ENCODE measurements at regions not wholly inside any gene's neighbourhood (a gene's known extent, or its start where the extent isn't known, plus 50 kb on each side); places are given as distances from the start of the nearest gene placed in this dataset.

GRCh38 chr2:215850380-215850779, 163.0 kb downstream of the MREG start:
- Histone ChIP-seq H3K4me3 (no peak overlapping the region), H3K27me3 (replicated peaks in 1 of 2; ENCODE audit: control insufficient read depth in 2 of 2, insufficient read depth in 2 of 2, low read length in 1 of 2) (no peaks in the 10 kb centered on the region), H3K27ac (ENCODE audit: control insufficient read depth, insufficient read depth) (no peak overlapping the region), H3K36me3 (ENCODE audit: control insufficient read depth in 2 of 2, insufficient read depth in 2 of 2, low read length in 1 of 2) (no peaks in the 10 kb centered on the region), H3K79me2 (ENCODE audit: control insufficient read depth, insufficient read depth, low read length) (no peaks in the 10 kb centered on the region), H3K9me3 (replicated peaks; ENCODE audit: control insufficient read depth, insufficient read depth, low read length) (peaks cover 6% of the 10 kb centered on the region; the same call in 2 of the 3 replicates), H3K9ac (ENCODE audit: control insufficient read depth, insufficient read depth, low read length) (no peak overlapping the region), H2AFZ (ENCODE audit: control insufficient read depth, low read depth, low read length) (no peak overlapping the region), H3K4me1 (ENCODE audit: control insufficient read depth, insufficient read depth, low read length) (peaks cover 15% of the 10 kb centered on the region), H4K20me1 (ENCODE audit: control insufficient read depth, insufficient read depth) (no peaks in the 10 kb centered on the region), H3K4me2 (ENCODE audit: control insufficient read depth, insufficient read depth) (no peak overlapping the region)
- 77% methylated on average over 4 of the region's 4 CpGs for WGBS (ENCODE audit: insufficient coverage, insufficient replicate concordance, low lambda C conversion rate, missing lambda C conversion rate)
- DNase-seq (ENCODE audit: low read depth, low spot score) = no peak
- RAD21 ChIA-PET (ENCODE audit: unreplicated experiment) = interaction anchor here (1.1 kb wide), 1 partner anchor 67 kb away, joined by 3 read pairs; no protein-coding TSS in a partner anchor
- SMC1A ChIA-PET (ENCODE audit: uncharacterized antibody, unreplicated experiment) = interaction anchor here (0.8 to 1.5 kb wide), 8 partner anchors 9 to 232 kb away, joined by 3 to 6 read pairs (median 3); no protein-coding TSS in a partner anchor
- CTCF ChIA-PET = interaction anchor here (1.9 to 2.0 kb wide), 2 partner anchors 11 to 26 kb away, joined by 4 to 5 read pairs; no protein-coding TSS in a partner anchor
- TF ChIP-seq SREBF2 (IDR thresholded peaks at IDR 0.05; ENCODE audit: low read length) (no peak), TCF12 (IDR thresholded peaks at IDR 0.05; ENCODE audit: low read depth, low read length) (no peak), RB1 (IDR thresholded peaks at IDR 0.05; ENCODE audit: borderline replicate concordance) (no peak), STAT1 (conservative IDR thresholded peaks at IDR 0.05) (no peak), MYB (IDR thresholded peaks at IDR 0.05; ENCODE audit: borderline replicate concordance, low read depth, low read length) (no peak), SPI1 (IDR thresholded peaks at IDR 0.05; ENCODE audit: borderline replicate concordance, insufficient read depth, low read depth, low read length) (no peak)
- TF ChIP-seq, protein P1, sequence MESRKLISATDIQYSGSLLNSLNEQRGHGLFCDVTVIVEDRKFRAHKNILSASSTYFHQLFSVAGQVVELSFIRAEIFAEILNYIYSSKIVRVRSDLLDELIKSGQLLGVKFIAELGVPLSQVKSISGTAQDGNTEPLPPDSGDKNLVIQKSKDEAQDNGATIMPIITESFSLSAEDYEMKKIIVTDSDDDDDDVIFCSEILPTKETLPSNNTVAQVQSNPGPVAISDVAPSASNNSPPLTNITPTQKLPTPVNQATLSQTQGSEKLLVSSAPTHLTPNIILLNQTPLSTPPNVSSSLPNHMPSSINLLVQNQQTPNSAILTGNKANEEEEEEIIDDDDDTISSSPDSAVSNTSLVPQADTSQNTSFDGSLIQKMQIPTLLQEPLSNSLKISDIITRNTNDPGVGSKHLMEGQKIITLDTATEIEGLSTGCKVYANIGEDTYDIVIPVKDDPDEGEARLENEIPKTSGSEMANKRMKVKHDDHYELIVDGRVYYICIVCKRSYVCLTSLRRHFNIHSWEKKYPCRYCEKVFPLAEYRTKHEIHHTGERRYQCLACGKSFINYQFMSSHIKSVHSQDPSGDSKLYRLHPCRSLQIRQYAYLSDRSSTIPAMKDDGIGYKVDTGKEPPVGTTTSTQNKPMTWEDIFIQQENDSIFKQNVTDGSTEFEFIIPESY (IDR thresholded peaks at IDR 0.05) = no peak
- ATAC-seq = no peak
- in situ Hi-C loops (cut with MboI) = no loop called here
- intact Hi-C loops (cut with micrococcal nuclease; ENCODE audit: unreplicated experiment) = no loop called here
- no peak for FAIRE-seq
- POLR2A ChIA-PET = no interaction called here
- no TSS peak for BruUV-seq (replicated peaks)
